ENCODE measurements at regions not wholly inside any gene's neighbourhood (a gene's known extent, or its start where the extent isn't known, plus 50 kb on each side); places are given as distances from the start of the nearest gene placed in this dataset.

GRCh38 chr21:34313116-34313515 lies 50.7 kb upstream of the KCNE2 start:
- DNase-seq (ENCODE audit: low read depth in 2 of 2) = peak in 1 of 2 donors; percentile 10
